Natural killer cell (primary cell): ENCODE measurements at regions not wholly inside any gene's neighbourhood (a gene's known extent, or its start where the extent isn't known, plus 50 kb on each side); places are given as distances from the start of the nearest gene placed in this dataset.

Experiments used
- ATAC-seq, 3 donors: fragments of 150-1000 bp in 2 of 3; fragments of 200-7000 bp in 1 of 3; cut with Tn5 transposase; 1 replicate in 1 of 3; 2 replicates in 2 of 3; pipeline ENCODE4 v1.10.0; 2021; ENCODE audit warnings: mild to moderate bottlenecking in 2 of 3, moderate library complexity in 2 of 3
- DNase-seq, 2 donors: peaks; one replicate each; pipeline versions ENCODE4 v3.0.0 to v3.0.0-alpha.2; 2013 to 2021; ENCODE audit warnings: mixed read lengths in 1 of 2
- H3K27ac ChIP-seq: one replicate; pipeline ENCODE4 v1.5.1; 2013; ENCODE audit warnings: mild to moderate bottlenecking, low read length
- H3K27me3 ChIP-seq: one replicate; pipeline ENCODE4 v1.6.1; 2013; ENCODE audit warnings: low read length; ENCODE audit not compliant: control insufficient read depth, insufficient read depth
- H3K36me3 ChIP-seq: one replicate; pipeline ENCODE4 v1.6.1; 2013; ENCODE audit warnings: low read length; ENCODE audit not compliant: control insufficient read depth, insufficient read depth
- H3K4me1 ChIP-seq: one replicate; pipeline ENCODE4 v1.6.1; 2013; ENCODE audit warnings: low read length; ENCODE audit not compliant: control insufficient read depth, insufficient read depth
- H3K4me3 ChIP-seq: one replicate; pipeline ENCODE4 v1.5.1; 2013; ENCODE audit warnings: low read length
- H3K9me3 ChIP-seq: one replicate; pipeline ENCODE4 v1.6.1; 2013; ENCODE audit warnings: low read length; ENCODE audit not compliant: control insufficient read depth, insufficient read depth
- H3K27ac Mint-ChIP-seq, 2 donors: one replicate each; pipeline ENCODE4 v1.8.0; 2022; ENCODE audit warnings: mild to moderate bottlenecking in 2 of 2, mixed read lengths in 2 of 2, moderate library complexity in 1 of 2
- H3K27me3 Mint-ChIP-seq, 2 donors: one replicate each; pipeline ENCODE4 v1.8.0; 2022; ENCODE audit warnings: low read depth in 2 of 2, mixed read lengths in 2 of 2
- H3K36me3 Mint-ChIP-seq: one replicate; pipeline ENCODE4 v1.8.0; 2022; ENCODE audit warnings: mixed read lengths
- H3K4me1 Mint-ChIP-seq, 2 donors: one replicate each; pipeline ENCODE4 v1.8.0; 2022; ENCODE audit warnings: mixed read lengths in 2 of 2
- H3K4me3 Mint-ChIP-seq: one replicate; pipeline ENCODE4 v1.8.0; 2022; ENCODE audit warnings: mild to moderate bottlenecking, moderate library complexity, mixed read lengths
- H3K9me3 Mint-ChIP-seq, 2 donors: one replicate each; pipeline ENCODE4 v1.8.0; 2022; ENCODE audit warnings: mixed read lengths in 2 of 2
- CTCF ChIP-seq: fragments of 200-600 bp; IDR thresholded peaks from one replicate; pipeline ENCODE4 v1.8.0; 2022; ENCODE audit warnings: antibody characterized with exemption
- WGBS: methylation state at CpG from one replicate; pipeline ENCODE4 v1.1.7; 2013; ENCODE audit warnings: missing lambda C conversion rate; ENCODE audit not compliant: insufficient coverage; 5-methylcytosine and 5-hydroxymethylcytosine counted together
- intact Hi-C: fragments of 100-400 bp; cut with micrococcal nuclease; formaldehyde crosslinking; loops from one replicate; pipeline ENCODE4 v1.14.2; 2022

- Histone ChIP-seq H3K4me3 (no peak overlapping the region), H3K27me3 (no peaks in the 10 kb centered on the region), H3K4me1 (peaks cover 24% of the 10 kb centered on the region), H3K9me3 (no peaks in the 10 kb centered on the region), H3K36me3 (no peaks in the 10 kb centered on the region), H3K27ac (no peak overlapping the region)
- Mint-ChIP-seq H3K9me3 (peaks cover 0 to 4% of the 10 kb centered on the region in 2 donors), H3K4me3 (peak overlapping the region; percentile 74), H3K4me1 (peaks cover 36 to 38% of the 10 kb centered on the region in 2 donors), H3K27ac (peak overlapping the region in 1 of 2 donors; percentile 74), H3K27me3 (peaks cover 2 to 10% of the 10 kb centered on the region in 2 donors), H3K36me3 (peaks cover 14% of the 10 kb centered on the region)
- WGBS, result 33% methylated on average over 1 of the region's 1 CpG
- no peak for ATAC-seq
- no peak for DNase-seq
- intact Hi-C loops, result no loop called here
- no peak for TF ChIP-seq CTCF
Measured at GRCh38 chr4:4923201-4923600, 63.7 kb downstream of the MSX1 start.

GRCh38 chr4:4930677-4931076 is 71.2 kb downstream of the MSX1 start:
- 57% methylated on average over 3 of the region's 3 CpGs for whole genome bisulfite sequencing
- H3K27me3 ChIP-seq, result no peaks in the 10 kb centered on the region
- DNase-seq, result no peak
- no peaks in the 10 kb centered on the region for H3K4me1 ChIP-seq
- H3K4me3 ChIP-seq, result no peak overlapping the region
- no peak overlapping the region for H3K27ac ChIP-seq
- H3K36me3 ChIP-seq, result no peaks in the 10 kb centered on the region
- no peak overlapping the region for H3K4me3 Mint-ChIP-seq
- no peaks in the 10 kb centered on the region for H3K9me3 ChIP-seq
- H3K27me3 Mint-ChIP-seq, result peaks cover 0 to 3% of the 10 kb centered on the region in 2 donors
- no peak for ATAC-seq
- H3K4me1 Mint-ChIP-seq, result no peaks in the 10 kb centered on the region
- H3K9me3 Mint-ChIP-seq, result peaks cover 0 to 4% of the 10 kb centered on the region in 2 donors
- intact Hi-C loops, result no loop called here
- no peak for TF ChIP-seq CTCF
- no peak overlapping the region for H3K27ac Mint-ChIP-seq
- peaks cover 14% of the 10 kb centered on the region for H3K36me3 Mint-ChIP-seq

GRCh38 chr4:4935974-4936373 is 76.5 kb downstream of the MSX1 start:
- ATAC-seq (no peak), DNase-seq (no peak)
- H3K36me3 ChIP-seq, result no peaks in the 10 kb centered on the region
- H3K27ac Mint-ChIP-seq, result no peak overlapping the region
- no peak overlapping the region for H3K27ac ChIP-seq
- no peaks in the 10 kb centered on the region for H3K9me3 Mint-ChIP-seq
- H3K4me3 Mint-ChIP-seq, result no peak overlapping the region
- H3K27me3 Mint-ChIP-seq, result peaks cover 0 to 3% of the 10 kb centered on the region in 2 donors
- WGBS, result 90% methylated on average over 8 of the region's 8 CpGs
- H3K27me3 ChIP-seq, result no peaks in the 10 kb centered on the region
- peaks cover 0 to 5% of the 10 kb centered on the region in 2 donors for H3K4me1 Mint-ChIP-seq
- H3K36me3 Mint-ChIP-seq, result no peaks in the 10 kb centered on the region
- H3K9me3 ChIP-seq, result no peaks in the 10 kb centered on the region
- intact Hi-C loops, result no loop called here
- H3K4me3 ChIP-seq, result no peak overlapping the region
- no peaks in the 10 kb centered on the region for H3K4me1 ChIP-seq
- TF ChIP-seq CTCF, result no peak

GRCh38 chr4:4937926-4938325 is 78.5 kb downstream of the MSX1 start:
- intact Hi-C loops, result no loop called here
- Mint-ChIP-seq H3K27me3 (peaks cover 0 to 3% of the 10 kb centered on the region in 2 donors), H3K27ac (no peak overlapping the region), H3K36me3 (no peaks in the 10 kb centered on the region), H3K4me1 (peaks cover 16 to 20% of the 10 kb centered on the region in 2 donors), H3K4me3 (no peak overlapping the region), H3K9me3 (no peaks in the 10 kb centered on the region)
- H3K4me1 ChIP-seq, result peaks cover 5% of the 10 kb centered on the region
- ATAC-seq (no peak), DNase-seq (no peak)
- no peak for TF ChIP-seq CTCF
- no peaks in the 10 kb centered on the region for H3K9me3 ChIP-seq
- no peaks in the 10 kb centered on the region for H3K27me3 ChIP-seq
- no peak overlapping the region for H3K27ac ChIP-seq
- H3K36me3 ChIP-seq, result no peaks in the 10 kb centered on the region
- H3K4me3 ChIP-seq, result no peak overlapping the region
- WGBS, result 91% methylated on average over 5 of the region's 6 CpGs
